ENCODE measurements at regions not wholly inside any gene's neighbourhood (a gene's known extent, or its start where the extent isn't known, plus 50 kb on each side); places are given as distances from the start of the nearest gene placed in this dataset.

GRCh38 chr17:77307479-77308198, 166.9 kb downstream of the SEC14L1 start:
- DNase-seq (ENCODE audit: low spot score): no peak

DNA sequence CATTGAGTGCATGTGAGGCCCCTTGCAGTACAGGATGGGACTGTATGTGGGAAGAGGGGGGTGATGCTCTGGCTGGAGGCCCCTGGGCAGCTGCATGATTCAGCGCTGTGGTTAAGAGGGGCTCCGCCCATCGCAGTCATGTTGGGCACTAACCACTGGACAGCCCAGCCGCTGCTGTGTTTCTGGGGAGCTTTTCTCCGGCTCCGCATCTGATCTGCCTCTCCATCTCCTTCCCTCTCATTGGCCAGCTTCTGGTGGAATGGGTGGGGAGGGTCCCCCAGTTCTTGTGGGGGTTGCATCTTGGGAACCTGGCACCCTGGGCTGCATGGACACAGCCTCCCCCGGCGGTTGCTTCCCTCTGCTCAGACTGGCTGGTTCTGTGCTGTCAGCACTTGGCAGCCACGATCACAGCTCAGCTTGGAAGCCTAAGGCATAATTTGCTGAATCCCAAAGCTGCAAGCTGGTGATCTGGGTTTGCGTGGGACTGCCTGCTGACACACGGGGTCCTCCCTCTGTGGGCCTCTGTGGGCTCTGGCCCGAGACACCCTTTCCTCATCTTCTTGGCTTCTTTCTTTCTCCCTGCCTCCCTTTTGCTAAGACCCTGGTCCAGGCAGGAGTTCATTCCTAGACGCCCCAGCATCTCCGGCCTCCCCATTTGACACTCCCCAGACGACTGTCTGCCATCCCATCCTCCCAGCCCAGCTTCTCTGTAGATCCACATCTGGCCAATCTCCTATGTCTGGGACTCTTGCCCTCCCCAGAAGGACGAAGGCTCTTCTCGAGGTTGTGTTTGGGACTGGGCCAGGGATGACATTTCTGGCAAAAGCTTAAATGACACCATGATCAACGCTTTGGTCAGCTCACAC, 168.3 kb downstream of the SEC14L1 start:
- no peak for DNase-seq (ENCODE audit: low spot score)

- DNase-seq (ENCODE audit: low spot score): no peak
Measured at GRCh38 chr17:77310336-77310735, 169.6 kb downstream of the SEC14L1 start.

DNA sequence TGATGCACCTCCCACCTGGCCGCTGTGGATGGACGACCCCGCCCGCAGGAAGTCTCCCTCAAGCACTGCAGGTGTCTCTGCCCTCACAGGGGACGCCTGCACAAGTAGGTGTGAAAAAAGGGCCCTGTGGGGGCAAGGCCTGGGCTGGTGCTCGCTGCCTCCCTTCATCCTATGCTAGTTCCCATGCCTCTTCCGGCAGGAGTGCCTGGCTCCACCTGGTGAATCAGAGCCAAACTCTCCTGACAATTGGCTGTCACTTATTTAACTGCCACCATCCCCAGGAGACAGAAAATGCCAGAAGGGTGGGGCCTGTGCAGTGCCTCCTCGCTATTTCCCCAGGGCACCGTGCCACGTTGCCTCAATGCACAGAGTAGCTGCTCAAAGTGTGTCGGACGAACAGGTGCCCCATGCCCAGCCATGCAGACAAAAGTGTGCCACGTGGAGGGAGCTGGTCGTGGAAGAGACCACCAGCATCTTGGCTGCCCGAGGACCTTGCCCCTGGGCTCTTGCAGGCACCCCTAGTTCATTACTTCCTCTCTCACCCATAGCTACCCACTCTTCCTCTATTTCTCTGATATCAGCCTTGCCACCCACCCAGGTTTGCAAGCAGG, 170.7 kb downstream of the SEC14L1 start:
- DNase-seq (ENCODE audit: low spot score): no peak

DNA sequence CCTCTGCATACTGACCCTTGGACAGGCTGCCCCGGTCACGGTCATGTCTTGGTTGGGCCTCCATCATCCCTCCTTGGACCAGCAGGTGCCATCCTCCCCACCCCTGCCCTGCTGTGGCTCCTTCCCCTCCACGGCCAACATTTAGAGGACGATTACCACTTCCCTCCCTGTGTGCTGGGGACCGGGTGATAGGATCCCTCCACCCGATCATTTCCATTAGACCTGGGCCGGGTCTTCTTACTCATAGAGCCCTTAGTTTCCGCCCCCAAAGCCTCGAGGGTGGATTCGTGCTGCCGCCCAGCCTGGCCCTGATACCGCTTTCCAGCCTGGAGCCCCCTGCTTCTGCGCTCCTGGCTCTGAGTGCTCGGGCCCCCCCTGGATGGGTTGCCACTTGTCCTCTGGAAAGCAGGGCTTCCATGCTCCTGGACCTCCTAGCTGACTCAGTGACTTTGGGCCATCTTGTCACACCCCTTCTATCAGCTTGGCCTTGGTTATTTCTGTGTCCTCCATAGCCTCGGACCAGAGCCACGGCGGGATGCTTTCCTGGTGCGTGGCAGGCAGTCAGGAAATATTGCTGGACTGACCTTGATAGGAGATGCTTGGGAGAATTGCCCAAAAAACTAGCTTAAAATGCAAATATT, 171.4 kb downstream of the SEC14L1 start:
- no peak for DNase-seq (ENCODE audit: low spot score)

GRCh38 chr17:77312786-77313599, 172.2 kb downstream of the SEC14L1 start:
- peak; percentile 89 for DNase-seq (ENCODE audit: low spot score)

GRCh38 chr17:77313831-77314230, 173.1 kb downstream of the SEC14L1 start:
- DNase-seq (ENCODE audit: low spot score): no peak

GRCh38 chr17:77314601-77315000, 173.8 kb downstream of the SEC14L1 start:
- no peak for DNase-seq (ENCODE audit: low spot score)

DNA sequence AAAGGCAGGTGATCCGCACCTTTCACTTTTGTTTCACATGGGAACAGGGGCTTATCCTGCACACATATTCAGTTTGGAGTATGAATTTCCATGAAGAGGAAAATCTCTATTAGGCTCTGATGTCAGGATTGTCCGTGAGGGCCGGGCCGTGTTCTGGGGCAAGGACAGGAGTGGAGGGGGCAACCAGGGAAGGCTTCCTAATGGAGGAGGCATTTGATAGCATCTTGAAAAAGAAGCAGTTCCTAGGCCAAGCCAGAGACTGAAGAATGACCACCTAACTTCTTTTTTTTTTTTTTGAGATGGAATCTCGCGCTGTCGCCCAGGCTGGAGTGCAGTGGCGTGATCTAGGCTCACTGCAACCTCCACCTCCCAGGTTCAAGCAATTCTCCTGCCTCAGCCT, 174.2 kb downstream of the SEC14L1 start:
- DNase-seq (ENCODE audit: low spot score): no peak

DNA sequence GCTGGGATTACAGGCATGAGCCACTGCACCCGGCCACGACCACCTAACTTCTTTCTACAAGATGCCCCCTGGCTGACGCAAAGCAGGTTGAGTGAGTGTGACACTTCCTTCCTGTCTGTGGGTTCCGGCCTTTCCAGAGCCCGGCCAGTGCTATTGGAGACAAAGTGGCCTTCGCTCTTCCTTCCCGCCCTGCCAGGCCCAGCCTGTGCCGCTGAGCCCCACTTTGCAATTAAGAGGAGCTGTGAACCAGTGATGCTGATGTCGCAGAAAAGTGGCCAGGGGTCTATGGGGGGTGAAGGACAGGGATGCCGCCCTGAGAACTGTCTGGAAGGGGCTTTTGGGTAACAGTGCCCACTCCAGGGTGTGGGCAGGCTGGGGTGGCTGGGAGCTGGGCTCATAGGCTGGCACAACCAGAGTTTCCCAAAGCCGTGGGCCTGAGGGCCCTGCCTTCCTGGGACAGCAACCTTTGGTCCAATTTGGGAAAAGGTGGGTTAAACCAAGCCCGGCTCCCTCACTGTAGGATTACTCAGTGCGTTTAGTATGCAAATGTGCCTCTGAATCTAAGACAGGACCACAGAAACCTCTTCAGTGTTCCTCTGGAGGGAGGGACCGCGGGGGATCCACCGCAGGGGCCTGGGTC, 174.9 kb downstream of the SEC14L1 start:
- no peak for DNase-seq (ENCODE audit: low spot score)

DNA sequence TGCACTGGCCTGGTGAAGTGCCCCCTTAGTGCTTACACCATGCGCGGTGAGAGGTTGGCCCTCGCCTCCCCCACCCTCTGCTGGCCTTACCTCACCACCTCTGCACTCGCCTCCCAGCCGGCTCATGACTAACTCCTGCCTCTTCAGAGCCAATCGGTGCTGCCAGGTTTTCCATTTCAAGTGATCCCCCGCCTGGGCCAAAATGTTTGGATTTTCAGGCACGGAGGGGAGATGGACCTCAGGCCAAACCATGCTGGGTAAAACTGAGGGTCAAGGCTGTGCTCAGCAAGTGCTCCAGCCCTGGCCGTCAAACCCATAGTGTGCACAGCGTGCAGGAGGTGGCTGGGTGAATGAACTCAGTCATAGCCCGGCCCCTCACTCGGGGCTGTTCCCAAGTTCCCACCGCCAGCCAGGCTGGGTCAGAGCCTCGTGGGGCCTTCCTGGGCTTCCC, 175.4 kb downstream of the SEC14L1 start:
- no peak for DNase-seq (ENCODE audit: low spot score)

DNA sequence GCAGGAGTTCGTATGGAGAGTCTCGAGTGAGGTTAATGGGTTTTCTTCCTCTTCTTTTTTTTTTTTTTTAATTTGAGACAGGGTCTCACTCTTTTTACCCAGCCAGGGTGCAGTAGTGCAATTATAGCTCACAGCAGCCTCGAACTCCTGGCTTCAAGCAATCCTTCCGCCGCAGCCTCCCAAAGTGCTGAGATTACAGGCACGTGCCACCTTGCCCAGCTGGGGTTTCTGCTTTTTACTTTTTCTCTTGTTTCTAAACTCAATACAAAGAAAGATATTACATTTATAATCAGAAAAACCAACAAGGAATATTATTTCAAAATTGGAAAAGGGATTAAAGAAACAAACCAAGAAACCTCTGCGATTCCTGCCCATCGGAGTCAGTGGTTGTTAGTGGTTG, 175.9 kb downstream of the SEC14L1 start:
- no peak for DNase-seq (ENCODE audit: low spot score)

DNA sequence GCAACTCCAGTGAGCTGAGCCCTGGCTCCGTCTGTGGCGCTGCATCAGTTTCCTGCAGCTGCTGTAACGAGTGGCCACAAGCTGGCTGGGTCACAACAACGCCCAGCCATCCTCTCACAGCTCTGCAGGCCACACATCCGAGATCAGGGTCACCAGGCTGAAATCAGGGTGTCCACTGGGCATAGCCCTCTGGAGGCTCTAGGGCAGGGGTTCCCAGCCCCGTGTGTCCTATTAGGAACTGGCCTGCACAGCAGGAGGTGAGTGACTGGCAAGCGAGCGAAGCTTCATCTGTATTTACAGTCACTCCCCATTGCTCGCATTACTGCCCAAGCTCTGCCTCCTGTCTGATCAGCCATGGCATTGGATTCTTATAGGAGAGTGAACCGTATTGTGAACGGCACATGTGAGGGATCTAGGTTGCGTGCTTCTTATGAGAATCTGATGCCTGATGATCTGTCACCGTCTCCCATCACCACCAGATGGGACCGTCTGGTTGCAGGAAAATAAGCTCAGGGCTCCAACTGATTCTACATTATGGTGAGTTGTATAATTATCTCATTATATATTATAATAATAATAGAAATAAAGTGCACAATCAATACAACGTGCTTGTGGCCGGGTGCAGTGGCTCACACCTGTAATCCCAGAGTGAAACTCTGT, 176.5 kb downstream of the SEC14L1 start:
- DNase-seq (ENCODE audit: low spot score): no peak

- no peak for DNase-seq (ENCODE audit: low spot score)
Measured at GRCh38 chr17:77318021-77318420, 177.3 kb downstream of the SEC14L1 start.

DNA sequence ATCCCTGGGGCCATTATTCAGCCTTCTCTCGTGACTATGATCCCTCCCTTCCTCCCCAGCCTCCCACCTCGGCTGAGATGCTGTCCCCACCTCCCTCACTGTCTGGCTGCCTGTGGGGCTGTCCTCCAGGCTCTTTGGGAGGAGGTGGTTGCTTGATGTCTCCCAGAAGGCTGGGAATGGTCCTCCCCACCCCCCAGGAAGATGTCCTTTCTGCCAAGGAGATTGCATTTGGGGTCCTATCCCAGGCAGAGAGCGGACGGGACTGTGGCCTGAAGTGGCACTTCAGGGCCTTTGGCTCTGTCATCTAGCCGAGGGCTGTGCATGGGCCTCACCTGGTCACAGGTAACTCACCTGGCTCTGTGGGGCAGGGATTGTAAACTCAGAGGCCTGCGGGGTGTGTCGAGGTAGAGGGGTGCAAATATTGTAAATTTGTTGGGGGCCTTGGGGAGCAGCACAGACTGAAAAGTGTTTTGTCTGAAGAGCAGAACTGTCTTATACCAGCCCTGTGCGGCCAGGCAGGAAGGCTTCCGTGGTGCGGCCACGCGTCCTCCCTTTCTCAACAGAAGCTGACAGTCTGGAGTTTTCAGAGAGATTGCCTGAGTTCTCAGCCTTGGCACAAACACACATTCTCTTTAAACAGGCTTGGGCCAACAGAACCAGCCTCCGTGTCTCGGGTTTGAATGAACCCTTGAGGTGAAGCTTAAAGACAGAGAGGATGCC, 177.9 kb downstream of the SEC14L1 start:
- DNase-seq (ENCODE audit: low spot score): no peak

GRCh38 chr17:77319211-77320043, 178.7 kb downstream of the SEC14L1 start:
- peak; percentile 64 for DNase-seq (ENCODE audit: low spot score)

GRCh38 chr17:77320044-77320440, 179.3 kb downstream of the SEC14L1 start:
- DNase-seq (ENCODE audit: low spot score): no peak

GRCh38 chr17:77320485-77321256, 179.9 kb downstream of the SEC14L1 start:
- DNase-seq (ENCODE audit: low spot score): no peak

All from HuH-7 (cell line).